ENCODE measurements at regions not wholly inside any gene's neighbourhood (a gene's known extent, or its start where the extent isn't known, plus 50 kb on each side); places are given as distances from the start of the nearest gene placed in this dataset.
"Not testable (repeated sequence)": the region's sequence is repeated elsewhere in the genome, so short reads cannot be mapped to it uniquely, and the experiment has no call there.

GRCh38 chr2:9715238-9715637 is 84.4 kb upstream of the YWHAQ start:
- Mint-ChIP-seq H3K27ac (no peak overlapping the region), H3K9me3 (no peaks in the 10 kb centered on the region), H3K4me3 (no peak overlapping the region), H3K4me1 (ENCODE audit: low read depth in 2 of 2) (peaks cover 9 to 17% of the 10 kb centered on the region in 2 donors), H3K27me3 (no peaks in the 10 kb centered on the region), H3K36me3 (no peaks in the 10 kb centered on the region)
- no peak for ATAC-seq
- peak; percentile 31 for DNase-seq (ENCODE audit: low spot score)

- H3K27me3 Mint-ChIP-seq: no peaks in the 10 kb centered on the region
- ATAC-seq (no peak), DNase-seq (ENCODE audit: low spot score) (peak; percentile 32)
- H3K36me3 Mint-ChIP-seq: no peaks in the 10 kb centered on the region
- no peak overlapping the region for H3K4me3 Mint-ChIP-seq
- H3K4me1 Mint-ChIP-seq (ENCODE audit: low read depth in 2 of 2): peaks cover 0 to 4% of the 10 kb centered on the region in 2 donors
- peak overlapping the region; percentile 11 to 34 for H3K27ac Mint-ChIP-seq
- H3K9me3 Mint-ChIP-seq: no peaks in the 10 kb centered on the region
These were observed 87.2 kb upstream of the YWHAQ start for GRCh38 chr2:9717886-9718451.

GRCh38 chr2:9720352-9721093 is 89.7 kb upstream of the YWHAQ start:
- Mint-ChIP-seq H3K9me3 (no peaks in the 10 kb centered on the region), H3K27me3 (no peaks in the 10 kb centered on the region), H3K4me1 (ENCODE audit: low read depth in 2 of 2) (peaks cover 2 to 6% of the 10 kb centered on the region in 2 donors), H3K27ac (no peak overlapping the region), H3K4me3 (no peak overlapping the region), H3K36me3 (no peaks in the 10 kb centered on the region)
- no peak for ATAC-seq
- DNase-seq (ENCODE audit: low spot score): no peak

GRCh38 chr2:9721344-9721743 is 90.5 kb upstream of the YWHAQ start:
- Mint-ChIP-seq H3K4me1 (ENCODE audit: low read depth in 2 of 2) (peaks cover 0 to 6% of the 10 kb centered on the region in 2 donors), H3K27ac (peak overlapping the region in 1 of 2 donors; percentile 4), H3K4me3 (no peak overlapping the region), H3K36me3 (no peaks in the 10 kb centered on the region), H3K9me3 (no peaks in the 10 kb centered on the region), H3K27me3 (no peaks in the 10 kb centered on the region)
- no peak for ATAC-seq
- no peak for DNase-seq (ENCODE audit: low spot score)

- no peaks in the 10 kb centered on the region for H3K27me3 Mint-ChIP-seq
- H3K9me3 Mint-ChIP-seq: no peaks in the 10 kb centered on the region
- no peak overlapping the region for H3K27ac Mint-ChIP-seq
- DNase-seq (ENCODE audit: low spot score) (no peak), ATAC-seq (no peak)
- H3K4me3 Mint-ChIP-seq: no peak overlapping the region
- peaks cover 0 to 6% of the 10 kb centered on the region in 2 donors for H3K4me1 Mint-ChIP-seq (ENCODE audit: low read depth in 2 of 2)
- H3K36me3 Mint-ChIP-seq: no peaks in the 10 kb centered on the region
These were observed 91.7 kb upstream of the YWHAQ start for GRCh38 chr2:9722451-9722850.

GRCh38 chr2:9724565-9724964 is 93.8 kb upstream of the YWHAQ start:
- ATAC-seq (no peak), DNase-seq (ENCODE audit: low spot score) (no peak)
- Mint-ChIP-seq H3K9me3 (no peaks in the 10 kb centered on the region), H3K27me3 (no peaks in the 10 kb centered on the region), H3K4me3 (no peak overlapping the region), H3K27ac (no peak overlapping the region), H3K4me1 (ENCODE audit: low read depth in 2 of 2) (peaks cover 0 to 6% of the 10 kb centered on the region in 2 donors), H3K36me3 (no peaks in the 10 kb centered on the region)

GRCh38 chr2:9725106-9725505 is 94.3 kb upstream of the YWHAQ start:
- DNase-seq (ENCODE audit: low spot score) (no peak), ATAC-seq (no peak)
- Mint-ChIP-seq H3K4me3 (no peak overlapping the region), H3K9me3 (no peaks in the 10 kb centered on the region), H3K27me3 (no peaks in the 10 kb centered on the region), H3K36me3 (no peaks in the 10 kb centered on the region), H3K27ac (no peak overlapping the region), H3K4me1 (ENCODE audit: low read depth in 2 of 2) (peaks cover 0 to 6% of the 10 kb centered on the region in 2 donors)

- DNase-seq (ENCODE audit: low spot score); H3K27me3 Mint-ChIP-seq; H3K27ac Mint-ChIP-seq; H3K9me3 Mint-ChIP-seq; ATAC-seq; H3K36me3 Mint-ChIP-seq; H3K4me3 Mint-ChIP-seq; H3K4me1 Mint-ChIP-seq (ENCODE audit: low read depth in 2 of 2): not testable (repeated sequence)
These were observed 95.2 kb upstream of the YWHAQ start for GRCh38 chr2:9726016-9726415.

GRCh38 chr2:9730523-9730922 is 99.7 kb upstream of the YWHAQ start:
- not testable (repeated sequence) for DNase-seq (ENCODE audit: low spot score); H3K27ac Mint-ChIP-seq; H3K36me3 Mint-ChIP-seq; H3K4me3 Mint-ChIP-seq; H3K9me3 Mint-ChIP-seq; H3K4me1 Mint-ChIP-seq (ENCODE audit: low read depth in 2 of 2); H3K27me3 Mint-ChIP-seq; ATAC-seq

GRCh38 chr2:9732824-9733223 is 102.0 kb upstream of the YWHAQ start:
- Mint-ChIP-seq H3K27ac (no peak overlapping the region), H3K36me3 (peaks cover 6% of the 10 kb centered on the region), H3K4me3 (no peak overlapping the region), H3K9me3 (peaks cover 6% of the 10 kb centered on the region), H3K27me3 (no peaks in the 10 kb centered on the region), H3K4me1 (ENCODE audit: low read depth in 2 of 2) (peaks cover 19 to 24% of the 10 kb centered on the region in 2 donors)
- no peak for ATAC-seq
- DNase-seq (ENCODE audit: low spot score): no peak

GRCh38 chr2:9734308-9734707 is 103.5 kb upstream of the YWHAQ start:
- Mint-ChIP-seq H3K4me1 (ENCODE audit: low read depth in 2 of 2) (peaks cover 29 to 33% of the 10 kb centered on the region in 2 donors), H3K27ac (no peak overlapping the region), H3K9me3 (peaks cover 6% of the 10 kb centered on the region), H3K36me3 (peaks cover 6% of the 10 kb centered on the region), H3K27me3 (no peaks in the 10 kb centered on the region), H3K4me3 (no peak overlapping the region)
- DNase-seq (ENCODE audit: low spot score) (no peak), ATAC-seq (no peak)

- Mint-ChIP-seq H3K4me3 (no peak overlapping the region), H3K27me3 (no peaks in the 10 kb centered on the region), H3K36me3 (peaks cover 6% of the 10 kb centered on the region), H3K27ac (no peak overlapping the region), H3K9me3 (peaks cover 6% of the 10 kb centered on the region), H3K4me1 (ENCODE audit: low read depth in 2 of 2) (peaks cover 29 to 33% of the 10 kb centered on the region in 2 donors)
- peak in 1 of 2 donors; percentile 38 for ATAC-seq
- DNase-seq (ENCODE audit: low spot score): no peak
These were observed 104.5 kb upstream of the YWHAQ start for GRCh38 chr2:9735335-9735734.

GRCh38 chr2:9736021-9736420 is 105.2 kb upstream of the YWHAQ start:
- Mint-ChIP-seq H3K27me3 (no peaks in the 10 kb centered on the region), H3K27ac (no peak overlapping the region), H3K9me3 (peaks cover 6% of the 10 kb centered on the region), H3K4me1 (ENCODE audit: low read depth in 2 of 2) (peaks cover 29 to 33% of the 10 kb centered on the region in 2 donors), H3K4me3 (no peak overlapping the region), H3K36me3 (peaks cover 6% of the 10 kb centered on the region)
- ATAC-seq (no peak), DNase-seq (ENCODE audit: low spot score) (peak; percentile 32)

GRCh38 chr2:9737053-9737875 is 106.0 kb upstream of the TAF1B start:
- no peak for ATAC-seq
- H3K27ac Mint-ChIP-seq: peak overlapping the region in 1 of 2 donors; percentile 85

More at GRCh38 chr2:9737053-9737875, 106.0 kb upstream of the TAF1B start:
- Mint-ChIP-seq H3K36me3 (peaks cover 6% of the 10 kb centered on the region), H3K4me1 (ENCODE audit: low read depth in 2 of 2) (peaks cover 29 to 36% of the 10 kb centered on the region in 2 donors), H3K27me3 (no peaks in the 10 kb centered on the region), H3K9me3 (peaks cover 6% of the 10 kb centered on the region), H3K4me3 (no peak overlapping the region)
- no peak for DNase-seq (ENCODE audit: low spot score)
